CD4-positive, CD25-positive, alpha-beta regulatory T cell (primary cell): ENCODE measurements at regions not wholly inside any gene's neighbourhood (a gene's known extent, or its start where the extent isn't known, plus 50 kb on each side); places are given as distances from the start of the nearest gene placed in this dataset.

ENCODE experiments used
- ATAC-seq, 2 donors: fragments of 150-1000 bp; cut with Tn5 transposase; one replicate each; pipeline ENCODE4 v1.10.0; 2021; ENCODE audit warnings: low read depth in 2 of 2, moderate number of reproducible peaks in 2 of 2, moderate library complexity in 1 of 2
- DNase-seq, 3 donors: peaks; one replicate each; pipeline versions ENCODE4 v3.0.0 to v3.0.0-alpha.2; 2012 to 2022; ENCODE audit warnings: mixed read lengths in 1 of 3
- H3K27ac ChIP-seq: one replicate; pipeline ENCODE4 v1.7.0; 2013; ENCODE audit warnings: mild to moderate bottlenecking, low read length; ENCODE audit not compliant: insufficient read depth, poor library complexity, severe bottlenecking
- H3K27me3 ChIP-seq: one replicate; pipeline ENCODE4 v1.7.0; 2013; ENCODE audit warnings: low read length; ENCODE audit not compliant: control insufficient read depth, insufficient read depth
- H3K36me3 ChIP-seq: one replicate; pipeline ENCODE4 v1.7.0; 2013; ENCODE audit warnings: mild to moderate bottlenecking, low read length, moderate library complexity; ENCODE audit not compliant: control insufficient read depth, insufficient read depth
- H3K4me1 ChIP-seq: 2 replicates; pipeline ENCODE4 v1.7.0; 2013; ENCODE audit warnings: mild to moderate bottlenecking, low read length; ENCODE audit not compliant: insufficient read depth, control insufficient read depth, poor library complexity, severe bottlenecking
- H3K4me3 ChIP-seq: one replicate; pipeline ENCODE4 v1.7.0; 2013; ENCODE audit warnings: low read depth, mild to moderate bottlenecking, low read length, moderate library complexity
- H3K9me3 ChIP-seq, 2 experiments: 1 replicate in 1 of 2; 2 replicates in 1 of 2; pipeline ENCODE4 v1.7.0; 2013; ENCODE audit warnings: low read length in 2 of 2, mild to moderate bottlenecking in 1 of 2, moderate library complexity in 1 of 2; ENCODE audit not compliant: control insufficient read depth in 2 of 2
- H3K27ac Mint-ChIP-seq, 3 donors: one replicate each; pipeline ENCODE4 v1.8.0; 2020 to 2022; ENCODE audit warnings: mild to moderate bottlenecking in 3 of 3, mixed read lengths in 3 of 3, moderate library complexity in 2 of 3
- H3K27me3 Mint-ChIP-seq: one replicate; pipeline ENCODE4 v1.8.0; 2022; ENCODE audit warnings: mild to moderate bottlenecking, mixed read lengths
- H3K36me3 Mint-ChIP-seq: one replicate; pipeline ENCODE4 v1.8.0; 2020; ENCODE audit warnings: mixed read lengths
- H3K4me1 Mint-ChIP-seq, 4 donors: one replicate each; pipeline ENCODE4 v1.8.0; 2020 to 2022; ENCODE audit warnings: mixed read lengths in 4 of 4, mild to moderate bottlenecking in 1 of 4
- H3K4me3 Mint-ChIP-seq, 4 donors: one replicate each; pipeline ENCODE4 v1.8.0; 2020 to 2022; ENCODE audit warnings: mild to moderate bottlenecking in 4 of 4, mixed read lengths in 4 of 4, moderate library complexity in 3 of 4
- H3K9me3 Mint-ChIP-seq, 7 donors: one replicate each; pipeline ENCODE4 v1.8.0; 2020 to 2022; ENCODE audit warnings: mixed read lengths in 7 of 7, mild to moderate bottlenecking in 3 of 7, moderate library complexity in 2 of 7

DNA sequence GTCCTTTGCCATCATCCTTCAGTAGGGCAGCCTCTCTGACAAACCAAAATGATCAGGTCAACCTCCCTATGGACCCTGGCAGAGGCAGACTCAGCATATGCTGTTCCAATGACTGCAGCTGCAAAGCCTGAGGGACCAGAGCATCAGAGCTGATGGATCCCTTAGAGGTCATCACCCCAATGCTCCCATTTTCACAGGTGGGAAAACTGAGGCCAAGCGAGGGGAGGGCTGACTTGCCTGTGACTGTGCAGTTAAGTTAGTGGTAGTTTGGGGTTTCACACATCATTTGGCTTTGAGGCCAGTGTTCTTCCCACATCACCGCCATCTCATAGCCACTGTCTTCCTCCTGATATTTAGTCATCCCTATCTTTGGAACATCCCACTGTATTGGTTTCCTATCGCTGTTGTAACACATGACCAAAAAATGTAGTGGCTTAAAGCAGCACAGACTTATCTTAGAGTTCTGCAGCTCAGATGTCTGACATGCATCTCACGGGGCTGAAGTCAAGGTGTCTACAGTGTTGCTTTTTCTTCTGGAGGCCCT, 69.3 kb upstream of the PDZD8 start:
- Histone ChIP-seq H3K4me1 (no peaks in the 10 kb centered on the region), H3K9me3 (peaks cover 18 to 28% of the 10 kb centered on the region in 2 experiments), H3K36me3 (no peaks in the 10 kb centered on the region), H3K27ac (no peak overlapping the region), H3K27me3 (no peaks in the 10 kb centered on the region), H3K4me3 (no peak overlapping the region)
- no peak overlapping the region for H3K27ac Mint-ChIP-seq
- no peak for ATAC-seq
- peaks cover 0 to 3% (median 1%) of the 10 kb centered on the region in 4 donors for H3K4me1 Mint-ChIP-seq
- peaks cover 4% of the 10 kb centered on the region for H3K27me3 Mint-ChIP-seq
- peaks cover 0 to 32% (median 9%) of the 10 kb centered on the region in 7 donors for H3K9me3 Mint-ChIP-seq
- H3K4me3 Mint-ChIP-seq: no peak overlapping the region
- H3K36me3 Mint-ChIP-seq: no peaks in the 10 kb centered on the region
- no peak for DNase-seq

- Mint-ChIP-seq H3K27me3 (peaks cover 4% of the 10 kb centered on the region), H3K4me3 (no peak overlapping the region), H3K4me1 (peaks cover 0 to 3% (median 1%) of the 10 kb centered on the region in 4 donors), H3K36me3 (no peaks in the 10 kb centered on the region), H3K9me3 (peaks cover 0 to 32% (median 8%) of the 10 kb centered on the region in 7 donors), H3K27ac (no peak overlapping the region)
- Histone ChIP-seq H3K4me1 (no peaks in the 10 kb centered on the region), H3K27ac (no peak overlapping the region), H3K27me3 (no peaks in the 10 kb centered on the region), H3K36me3 (no peaks in the 10 kb centered on the region), H3K9me3 (peaks cover 18 to 28% of the 10 kb centered on the region in 2 experiments), H3K4me3 (no peak overlapping the region)
- DNase-seq (no peak), ATAC-seq (no peak)
Measured at GRCh38 chr10:117443686-117444041, 68.4 kb upstream of the PDZD8 start.

GRCh38 chr10:117442944-117443685, 67.9 kb upstream of the PDZD8 start:
- no peaks in the 10 kb centered on the region for H3K36me3 Mint-ChIP-seq
- no peak overlapping the region for H3K27ac ChIP-seq
- ATAC-seq (no peak), DNase-seq (peak; percentile 13 to 42 (median 14))
- no peak overlapping the region for H3K27ac Mint-ChIP-seq
- H3K9me3 ChIP-seq: peaks cover 18 to 28% of the 10 kb centered on the region in 2 experiments
- no peak overlapping the region for H3K4me3 ChIP-seq
- no peaks in the 10 kb centered on the region for H3K4me1 ChIP-seq
- peaks cover 0 to 30% (median 8%) of the 10 kb centered on the region in 7 donors for H3K9me3 Mint-ChIP-seq
- peaks cover 0 to 3% (median 1%) of the 10 kb centered on the region in 4 donors for H3K4me1 Mint-ChIP-seq
- peaks cover 4% of the 10 kb centered on the region for H3K27me3 Mint-ChIP-seq
- H3K4me3 Mint-ChIP-seq: no peak overlapping the region
- no peaks in the 10 kb centered on the region for H3K36me3 ChIP-seq
- no peaks in the 10 kb centered on the region for H3K27me3 ChIP-seq

DNA sequence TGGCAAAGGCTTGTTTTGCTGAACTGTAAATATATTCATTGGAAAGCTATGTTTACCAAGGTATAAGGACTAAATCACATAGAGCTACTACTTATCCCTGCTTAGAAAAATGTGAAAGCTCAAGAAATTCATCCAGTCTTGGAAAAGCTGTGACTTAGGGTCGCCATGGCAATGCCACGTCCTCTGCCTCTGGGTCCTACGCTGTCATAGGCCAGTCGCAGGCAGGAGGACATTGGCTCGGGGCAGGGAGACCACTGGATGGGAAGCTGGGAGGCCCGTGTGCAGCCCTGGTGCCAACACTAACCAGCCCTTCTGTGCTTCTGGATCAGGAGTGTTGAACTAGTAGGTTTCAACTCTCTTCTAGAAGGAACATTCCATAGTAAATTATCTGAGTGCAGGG, 67.3 kb upstream of the PDZD8 start:
- no peak overlapping the region for H3K4me3 Mint-ChIP-seq
- peaks cover 4% of the 10 kb centered on the region for H3K27me3 Mint-ChIP-seq
- H3K27ac ChIP-seq: no peak overlapping the region
- DNase-seq (no peak), ATAC-seq (no peak)
- no peaks in the 10 kb centered on the region for H3K36me3 ChIP-seq
- no peaks in the 10 kb centered on the region for H3K4me1 ChIP-seq
- H3K36me3 Mint-ChIP-seq: no peaks in the 10 kb centered on the region
- peaks cover 0 to 25% (median 8%) of the 10 kb centered on the region in 7 donors for H3K9me3 Mint-ChIP-seq
- no peak overlapping the region for H3K27ac Mint-ChIP-seq
- peaks cover 18 to 26% of the 10 kb centered on the region in 2 experiments for H3K9me3 ChIP-seq
- no peak overlapping the region for H3K4me3 ChIP-seq
- peaks cover 0 to 3% (median 1%) of the 10 kb centered on the region in 4 donors for H3K4me1 Mint-ChIP-seq
- H3K27me3 ChIP-seq: no peaks in the 10 kb centered on the region

- Mint-ChIP-seq H3K4me1 (peaks cover 0 to 3% (median 1%) of the 10 kb centered on the region in 4 donors), H3K27me3 (peaks cover 4% of the 10 kb centered on the region), H3K4me3 (no peak overlapping the region), H3K27ac (no peak overlapping the region), H3K36me3 (no peaks in the 10 kb centered on the region), H3K9me3 (peaks cover 0 to 20% (median 8%) of the 10 kb centered on the region in 7 donors)
- ATAC-seq (no peak), DNase-seq (no peak)
- Histone ChIP-seq H3K4me3 (no peak overlapping the region), H3K27ac (no peak overlapping the region), H3K9me3 (peaks cover 18 to 20% of the 10 kb centered on the region in 2 experiments), H3K4me1 (no peaks in the 10 kb centered on the region), H3K36me3 (no peaks in the 10 kb centered on the region), H3K27me3 (no peaks in the 10 kb centered on the region)
Measured at GRCh38 chr10:117441812-117442443, 66.7 kb upstream of the PDZD8 start.

DNA sequence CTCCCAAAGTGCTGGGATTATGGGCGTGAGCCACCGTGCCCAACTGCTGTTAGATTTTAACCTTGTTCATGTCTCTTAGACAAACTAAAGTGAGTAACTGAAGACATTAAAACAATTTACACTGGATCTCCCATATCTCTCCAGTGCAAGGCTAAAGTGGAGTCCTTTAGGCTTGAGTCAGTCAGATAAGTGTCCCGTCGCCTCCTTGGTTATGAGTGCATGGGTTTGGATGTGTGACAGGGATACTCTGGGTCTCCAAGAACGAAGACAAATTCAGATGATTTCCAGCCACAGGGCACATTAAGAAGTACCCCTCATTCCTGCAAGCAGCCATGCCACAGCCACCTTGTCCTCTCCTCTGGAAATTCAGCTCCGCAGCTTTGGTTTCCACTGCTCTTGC, 66.1 kb upstream of the PDZD8 start:
- H3K27me3 ChIP-seq: no peaks in the 10 kb centered on the region
- Mint-ChIP-seq H3K27ac (no peak overlapping the region), H3K27me3 (peaks cover 4% of the 10 kb centered on the region), H3K36me3 (no peaks in the 10 kb centered on the region), H3K4me1 (peaks cover 0 to 3% (median 1%) of the 10 kb centered on the region in 4 donors), H3K4me3 (no peak overlapping the region), H3K9me3 (peaks cover 0 to 16% (median 8%) of the 10 kb centered on the region in 7 donors)
- peaks cover 14% of the 10 kb centered on the region in 2 experiments for H3K9me3 ChIP-seq
- ATAC-seq (no peak), DNase-seq (no peak)
- no peaks in the 10 kb centered on the region for H3K4me1 ChIP-seq
- no peaks in the 10 kb centered on the region for H3K36me3 ChIP-seq
- no peak overlapping the region for H3K27ac ChIP-seq
- no peak overlapping the region for H3K4me3 ChIP-seq

- ATAC-seq (no peak), DNase-seq (no peak)
- Mint-ChIP-seq H3K9me3 (peaks cover 0 to 3% (median 0%) of the 10 kb centered on the region in 7 donors), H3K27me3 (peaks cover 8% of the 10 kb centered on the region), H3K36me3 (no peaks in the 10 kb centered on the region), H3K4me1 (peaks cover 0 to 3% (median 1%) of the 10 kb centered on the region in 4 donors), H3K4me3 (no peak overlapping the region), H3K27ac (no peak overlapping the region)
- no peaks in the 10 kb centered on the region for H3K9me3 ChIP-seq
- H3K27me3 ChIP-seq: no peaks in the 10 kb centered on the region
- no peak overlapping the region for H3K4me3 ChIP-seq
- H3K27ac ChIP-seq: no peak overlapping the region
- no peaks in the 10 kb centered on the region for H3K36me3 ChIP-seq
- no peaks in the 10 kb centered on the region for H3K4me1 ChIP-seq
Measured at GRCh38 chr10:117439243-117439912, 64.1 kb upstream of the PDZD8 start.
